HepG2 (cell line): ENCODE measurements at regions not wholly inside any gene's neighbourhood (a gene's known extent, or its start where the extent isn't known, plus 50 kb on each side); places are given as distances from the start of the nearest gene placed in this dataset.

Experiments used
- DMAP1 ChIP-seq: IDR thresholded peaks from 2 replicates; pipeline ENCODE4 v1.6.1; 2016
- GABPB1 ChIP-seq: IDR thresholded peaks from 2 replicates; pipeline ENCODE4 v1.6.1; 2016; ENCODE audit warnings: mild to moderate bottlenecking, missing genetic modification reagents, moderate library complexity, missing compliant biosample characterization
- HIVEP1 ChIP-seq: sonication (generic); formaldehyde crosslinking; IDR thresholded peaks from 2 replicates; pipeline ENCODE4 v1.4.0; 2020; ENCODE audit warnings: mild to moderate bottlenecking, missing genetic modification reagents
- HOXA5 ChIP-seq: sonication (generic); formaldehyde crosslinking; IDR thresholded peaks from 2 replicates; pipeline ENCODE4 v1.4.0; 2020; ENCODE audit warnings: missing genetic modification reagents
- MTF2 ChIP-seq: sonication (generic); formaldehyde crosslinking; IDR thresholded peaks from 2 replicates; pipeline ENCODE4 v1.5.0; 2020; ENCODE audit warnings: missing genetic modification reagents, borderline replicate concordance
- NCOA5 ChIP-seq: sonication (generic); formaldehyde crosslinking; IDR thresholded peaks from 2 replicates; pipeline ENCODE4 v1.4.0; 2020; ENCODE audit warnings: missing genetic modification reagents
- NFYB ChIP-seq: sonication (generic); formaldehyde crosslinking; IDR thresholded peaks from 2 replicates; pipeline ENCODE4 v1.4.0; 2020; ENCODE audit warnings: missing genetic modification reagents
- SIX1 ChIP-seq: sonication (generic); formaldehyde crosslinking; IDR thresholded peaks from 2 replicates; pipeline ENCODE4 v1.4.0; 2020; ENCODE audit warnings: missing genetic modification reagents, borderline replicate concordance
- XRCC5 ChIP-seq: fragments of 200-400 bp; formaldehyde crosslinking; optimal IDR thresholded peaks from 2 replicates; pipeline ENCODE3; 2017; ENCODE audit warnings: mild to moderate bottlenecking, low read length
- ZNF230 ChIP-seq: sonication (generic); formaldehyde crosslinking; IDR thresholded peaks from 2 replicates; pipeline ENCODE4 v1.4.0; 2020; ENCODE audit warnings: mild to moderate bottlenecking, missing genetic modification reagents
- ZNF326 ChIP-seq: sonication (generic); formaldehyde crosslinking; IDR thresholded peaks from 2 replicates; pipeline ENCODE4 v1.4.0; 2020; ENCODE audit warnings: missing genetic modification reagents, borderline replicate concordance
- ZNF367 ChIP-seq: sonication (generic); formaldehyde crosslinking; IDR thresholded peaks from 2 replicates; pipeline ENCODE4 v1.4.0; 2020; ENCODE audit warnings: missing genetic modification reagents, borderline replicate concordance
- ZNF572 ChIP-seq: sonication (generic); formaldehyde crosslinking; IDR thresholded peaks from 2 replicates; pipeline ENCODE4 v1.5.1; 2020; ENCODE audit warnings: mild to moderate bottlenecking, missing genetic modification reagents
- ZNF598 ChIP-seq: sonication (generic); formaldehyde crosslinking; IDR thresholded peaks from 2 replicates; pipeline ENCODE4 v1.5.1; 2020; ENCODE audit warnings: mild to moderate bottlenecking, missing genetic modification reagents, borderline replicate concordance
- TF ChIP-seq, protein P1 (sequence below): sonication (generic); formaldehyde crosslinking; IDR thresholded peaks from 2 replicates; pipeline ENCODE4 v1.4.0; 2020; ENCODE audit warnings: missing genetic modification reagents, mild to moderate bottlenecking, borderline replicate concordance
- TF ChIP-seq, protein P2 (sequence below): IDR thresholded peaks from 2 replicates; pipeline ENCODE4 v1.6.1; 2012; ENCODE audit warnings: low read depth, low read length, improper control_type of control experiment
- TF ChIP-seq, protein P3 (sequence below): sonication (generic); formaldehyde crosslinking; IDR thresholded peaks from 2 replicates; pipeline ENCODE4 v1.5.1; 2020; ENCODE audit warnings: missing genetic modification reagents, mild to moderate bottlenecking, borderline replicate concordance
- TF ChIP-seq, protein P4 (sequence below): sonication (generic); formaldehyde crosslinking; IDR thresholded peaks from 2 replicates; pipeline ENCODE4 v1.5.0; 2020; ENCODE audit warnings: mild to moderate bottlenecking, missing genetic modification reagents
- TF ChIP-seq, protein P5 (sequence below): sonication (generic); formaldehyde crosslinking; IDR thresholded peaks from 2 replicates; pipeline ENCODE4 v1.9.0; 2022; ENCODE audit warnings: missing genetic modification reagents, mild to moderate bottlenecking, borderline replicate concordance
- TF ChIP-seq, protein P6 (sequence below): sonication (generic); formaldehyde crosslinking; IDR thresholded peaks from 2 replicates; pipeline ENCODE4 v1.4.0; 2020; ENCODE audit warnings: missing genetic modification reagents

DNA sequence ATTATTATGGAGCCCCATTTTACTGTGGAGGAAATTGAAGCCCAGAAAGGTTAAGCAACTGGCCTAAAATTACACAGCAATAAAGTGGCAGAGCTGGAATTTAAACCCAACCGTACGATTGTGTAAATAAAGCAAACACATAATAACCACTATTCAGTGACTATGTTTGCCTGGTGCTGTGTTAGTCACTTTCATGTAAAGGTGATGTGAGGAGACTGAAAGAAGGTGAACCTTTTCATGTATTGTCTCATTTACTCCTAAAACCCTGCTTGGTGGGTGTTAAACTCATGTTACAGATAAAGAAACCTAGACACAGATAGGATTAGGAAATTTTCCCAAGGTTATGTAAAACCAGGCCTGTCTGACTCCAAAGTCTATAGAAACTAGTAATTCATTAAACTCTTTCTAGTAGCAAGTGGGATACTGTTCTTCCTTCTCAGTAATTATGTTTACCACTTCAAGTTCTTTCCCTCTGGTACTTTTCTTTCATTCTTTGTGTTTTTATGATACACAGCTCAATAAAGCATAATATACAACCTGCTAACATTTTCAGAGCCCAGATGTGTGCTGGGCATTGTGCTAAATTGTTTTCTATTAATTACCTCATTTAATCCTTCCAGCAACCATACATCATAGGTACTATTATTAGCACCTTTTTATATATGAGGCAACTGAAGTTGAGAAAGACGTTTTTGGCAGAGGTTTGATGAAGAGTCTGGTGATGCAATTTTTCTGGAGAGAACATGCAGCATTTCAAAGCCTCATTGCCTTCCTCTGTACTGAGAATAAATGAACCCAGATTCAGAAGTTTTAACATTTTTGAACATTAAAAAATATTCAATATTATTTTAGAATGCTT is 202.7 kb downstream of the SPRY1 start (continued):
- TF ChIP-seq, protein P1, sequence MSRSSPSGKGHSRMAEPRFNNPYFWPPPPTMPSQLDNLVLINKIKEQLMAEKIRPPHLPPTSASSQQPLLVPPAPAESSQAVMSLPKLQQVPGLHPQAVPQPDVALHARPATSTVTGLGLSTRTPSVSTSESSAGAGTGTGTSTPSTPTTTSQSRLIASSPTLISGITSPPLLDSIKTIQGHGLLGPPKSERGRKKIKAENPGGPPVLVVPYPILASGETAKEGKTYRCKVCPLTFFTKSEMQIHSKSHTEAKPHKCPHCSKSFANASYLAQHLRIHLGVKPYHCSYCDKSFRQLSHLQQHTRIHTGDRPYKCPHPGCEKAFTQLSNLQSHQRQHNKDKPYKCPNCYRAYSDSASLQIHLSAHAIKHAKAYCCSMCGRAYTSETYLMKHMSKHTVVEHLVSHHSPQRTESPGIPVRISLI (CRISPR knock-in tag): peak; percentile 24; the same call in 1 of the 2 replicates
- TF ChIP-seq GABPB1 (CRISPR knock-in tag): no peak
- TF ChIP-seq, protein P2, sequence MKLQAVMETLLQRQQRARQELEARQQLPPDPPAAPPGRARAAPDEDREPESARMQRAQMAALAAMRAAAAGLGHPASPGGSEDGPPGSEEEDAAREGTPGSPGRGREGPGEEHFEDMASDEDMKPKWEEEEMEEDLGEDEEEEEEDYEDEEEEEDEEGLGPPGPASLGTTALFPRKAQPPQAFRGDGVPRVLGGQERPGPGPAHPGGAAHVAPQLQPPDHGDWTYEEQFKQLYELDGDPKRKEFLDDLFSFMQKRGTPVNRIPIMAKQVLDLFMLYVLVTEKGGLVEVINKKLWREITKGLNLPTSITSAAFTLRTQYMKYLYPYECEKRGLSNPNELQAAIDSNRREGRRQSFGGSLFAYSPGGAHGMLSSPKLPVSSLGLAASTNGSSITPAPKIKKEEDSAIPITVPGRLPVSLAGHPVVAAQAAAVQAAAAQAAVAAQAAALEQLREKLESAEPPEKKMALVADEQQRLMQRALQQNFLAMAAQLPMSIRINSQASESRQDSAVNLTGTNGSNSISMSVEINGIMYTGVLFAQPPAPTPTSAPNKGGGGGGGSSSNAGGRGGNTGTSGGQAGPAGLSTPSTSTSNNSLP: peak; percentile 96
- TF ChIP-seq HIVEP1: no peak
- no peak for TF ChIP-seq ZNF230 (CRISPR knock-in tag)
- TF ChIP-seq NCOA5 (CRISPR knock-in tag): no peak
- no peak for TF ChIP-seq NFYB (CRISPR knock-in tag)
- TF ChIP-seq, protein P3, sequence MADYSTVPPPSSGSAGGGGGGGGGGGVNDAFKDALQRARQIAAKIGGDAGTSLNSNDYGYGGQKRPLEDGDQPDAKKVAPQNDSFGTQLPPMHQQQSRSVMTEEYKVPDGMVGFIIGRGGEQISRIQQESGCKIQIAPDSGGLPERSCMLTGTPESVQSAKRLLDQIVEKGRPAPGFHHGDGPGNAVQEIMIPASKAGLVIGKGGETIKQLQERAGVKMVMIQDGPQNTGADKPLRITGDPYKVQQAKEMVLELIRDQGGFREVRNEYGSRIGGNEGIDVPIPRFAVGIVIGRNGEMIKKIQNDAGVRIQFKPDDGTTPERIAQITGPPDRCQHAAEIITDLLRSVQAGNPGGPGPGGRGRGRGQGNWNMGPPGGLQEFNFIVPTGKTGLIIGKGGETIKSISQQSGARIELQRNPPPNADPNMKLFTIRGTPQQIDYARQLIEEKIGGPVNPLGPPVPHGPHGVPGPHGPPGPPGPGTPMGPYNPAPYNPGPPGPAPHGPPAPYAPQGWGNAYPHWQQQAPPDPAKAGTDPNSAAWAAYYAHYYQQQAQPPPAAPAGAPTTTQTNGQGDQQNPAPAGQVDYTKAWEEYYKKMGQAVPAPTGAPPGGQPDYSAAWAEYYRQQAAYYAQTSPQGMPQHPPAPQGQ: no peak
- no peak for TF ChIP-seq MTF2
- TF ChIP-seq ZNF598: no peak
- TF ChIP-seq, protein P4, sequence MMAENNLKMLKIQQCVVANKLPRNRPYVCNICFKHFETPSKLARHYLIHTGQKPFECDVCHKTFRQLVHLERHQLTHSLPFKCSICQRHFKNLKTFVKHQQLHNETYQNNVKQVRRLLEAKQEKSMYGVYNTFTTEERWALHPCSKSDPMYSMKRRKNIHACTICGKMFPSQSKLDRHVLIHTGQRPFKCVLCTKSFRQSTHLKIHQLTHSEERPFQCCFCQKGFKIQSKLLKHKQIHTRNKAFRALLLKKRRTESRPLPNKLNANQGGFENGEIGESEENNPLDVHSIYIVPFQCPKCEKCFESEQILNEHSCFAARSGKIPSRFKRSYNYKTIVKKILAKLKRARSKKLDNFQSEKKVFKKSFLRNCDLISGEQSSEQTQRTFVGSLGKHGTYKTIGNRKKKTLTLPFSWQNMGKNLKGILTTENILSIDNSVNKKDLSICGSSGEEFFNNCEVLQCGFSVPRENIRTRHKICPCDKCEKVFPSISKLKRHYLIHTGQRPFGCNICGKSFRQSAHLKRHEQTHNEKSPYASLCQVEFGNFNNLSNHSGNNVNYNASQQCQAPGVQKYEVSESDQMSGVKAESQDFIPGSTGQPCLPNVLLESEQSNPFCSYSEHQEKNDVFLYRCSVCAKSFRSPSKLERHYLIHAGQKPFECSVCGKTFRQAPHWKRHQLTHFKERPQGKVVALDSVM (CRISPR knock-in tag): no peak
- TF ChIP-seq ZNF572 (CRISPR knock-in tag): no peak
- TF ChIP-seq HOXA5: peak; percentile 50; the same call in 1 of the 2 replicates
- TF ChIP-seq, protein P5, sequence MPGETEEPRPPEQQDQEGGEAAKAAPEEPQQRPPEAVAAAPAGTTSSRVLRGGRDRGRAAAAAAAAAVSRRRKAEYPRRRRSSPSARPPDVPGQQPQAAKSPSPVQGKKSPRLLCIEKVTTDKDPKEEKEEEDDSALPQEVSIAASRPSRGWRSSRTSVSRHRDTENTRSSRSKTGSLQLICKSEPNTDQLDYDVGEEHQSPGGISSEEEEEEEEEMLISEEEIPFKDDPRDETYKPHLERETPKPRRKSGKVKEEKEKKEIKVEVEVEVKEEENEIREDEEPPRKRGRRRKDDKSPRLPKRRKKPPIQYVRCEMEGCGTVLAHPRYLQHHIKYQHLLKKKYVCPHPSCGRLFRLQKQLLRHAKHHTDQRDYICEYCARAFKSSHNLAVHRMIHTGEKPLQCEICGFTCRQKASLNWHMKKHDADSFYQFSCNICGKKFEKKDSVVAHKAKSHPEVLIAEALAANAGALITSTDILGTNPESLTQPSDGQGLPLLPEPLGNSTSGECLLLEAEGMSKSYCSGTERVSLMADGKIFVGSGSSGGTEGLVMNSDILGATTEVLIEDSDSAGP (CRISPR knock-in tag): no peak
- no peak for TF ChIP-seq ZNF326 (CRISPR knock-in tag)
- TF ChIP-seq, protein P6, sequence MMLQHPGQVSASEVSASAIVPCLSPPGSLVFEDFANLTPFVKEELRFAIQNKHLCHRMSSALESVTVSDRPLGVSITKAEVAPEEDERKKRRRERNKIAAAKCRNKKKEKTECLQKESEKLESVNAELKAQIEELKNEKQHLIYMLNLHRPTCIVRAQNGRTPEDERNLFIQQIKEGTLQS (CRISPR knock-in tag): no peak
- no peak for TF ChIP-seq ZNF367 (CRISPR knock-in tag)
- no peak for TF ChIP-seq XRCC5
- peak; percentile 24; the same call in 1 of the 2 replicates for TF ChIP-seq DMAP1 (CRISPR knock-in tag)
- peak; percentile 87; the same call in 1 of the 2 replicates for TF ChIP-seq SIX1 (CRISPR knock-in tag)
